HCT116 (cell line): ENCODE measurements at regions not wholly inside any gene's neighbourhood (a gene's known extent, or its start where the extent isn't known, plus 50 kb on each side); places are given as distances from the start of the nearest gene placed in this dataset.

Experiments used
- ATAC-seq: fragments of 200-7000 bp; cut with Tn5 transposase; 2 replicates; pipeline ENCODE4 v1.9.1; 2020; ENCODE audit warnings: mild to moderate bottlenecking, moderate library complexity
- BruUV-seq: library from RNA; stranded (reverse); fragments of 400-500 nt; replicated peaks from 2 replicates; lab custom pipeline; 2021; lab: Mats Ljungman, UMichigan
- CTCF ChIA-PET: fragments of 300-600 bp; sonication (Branson Sonifier 250); formaldehyde crosslinking; loops from one replicate; lab custom pipeline; 2021; ENCODE audit warnings: antibody characterized with exemption; lab: Charles Lee
- POLR2A ChIA-PET: fragments of 300-600, 350-600 bp; sonication (Branson Sonifier 250); formaldehyde crosslinking; loops from one replicate; lab custom pipeline; 2021; ENCODE audit warnings: antibody characterized with exemption; lab: Charles Lee
- RAD21 ChIA-PET, 2 experiments: fragments of 300-600 bp; sonication (Branson Sonifier 250); formaldehyde crosslinking; loops; one replicate each; lab custom pipeline; 2023; ENCODE audit warnings: low total read pairs in 2 of 2; ENCODE audit not compliant: uncharacterized antibody in 2 of 2, unreplicated experiment in 2 of 2, low non-redundant PET in 1 of 2; lab: Charles Lee
- DNase-seq: peaks from one replicate; pipeline ENCODE4 v3.0.0-alpha.2; 2010; ENCODE audit warnings: low read depth, low spot score
- H2AFZ ChIP-seq: fragments of 200-600 bp; shearing (Covaris generic), sonication (generic); 2 replicates; pipeline ENCODE4 v1.6.1; 2017; ENCODE audit warnings: low read depth, mixed run types, mixed read lengths, antibody characterized with exemption, low read length; ENCODE audit not compliant: poor library complexity, severe bottlenecking
- H3K27ac ChIP-seq: 2 replicates; pipeline ENCODE4 v1.5.1; 2012; ENCODE audit warnings: low read depth, low read length
- H3K27me3 ChIP-seq: fragments of 200-600 bp; sonication (generic); 2 replicates; pipeline ENCODE4 v1.6.1; 2016; ENCODE audit warnings: mixed run types, low read length, mixed read lengths; ENCODE audit not compliant: insufficient read depth
- H3K36me3 ChIP-seq, 2 experiments: fragments of 200-500 bp in 1 of 2; fragments of 200-600 bp in 1 of 2; sonication (Bioruptor generic) in 1 of 2; sonication (generic) in 1 of 2; 2 replicates each; pipeline versions ENCODE4 v1.5.1 to v1.6.1; 2014 to 2016; ENCODE audit warnings: low read length in 2 of 2, inconsistent platforms in 1 of 2, mixed read lengths in 1 of 2, mixed run types in 1 of 2; ENCODE audit not compliant: insufficient read depth in 2 of 2, control insufficient read depth in 1 of 2
- H3K4me1 ChIP-seq, 2 experiments: fragments of 200-600 bp in 1 of 2; sonication (generic) in 1 of 2; 2 replicates each; pipeline versions ENCODE4 v1.5.1 to v1.6.1; 2012 to 2017; ENCODE audit warnings: low read length in 2 of 2, inconsistent platforms in 1 of 2, mild to moderate bottlenecking in 1 of 2, mixed read lengths in 1 of 2, mixed run types in 1 of 2, moderate library complexity in 1 of 2; ENCODE audit not compliant: insufficient read depth in 2 of 2, control insufficient read depth in 1 of 2
- H3K4me2 ChIP-seq: fragments of 200-600 bp; sonication (generic); 2 replicates; pipeline ENCODE4 v1.6.1; 2017; ENCODE audit warnings: mixed run types, low read length, mixed read lengths
- H3K4me3 ChIP-seq, 2 experiments: fragments of 200-600 bp in 1 of 2; sonication (generic) in 1 of 2; replicated peaks in 1 of 2; 2 replicates each; pipeline ENCODE4 v1.5.1; 2011 to 2016; ENCODE audit warnings: low read length in 2 of 2, control low read depth in 1 of 2, low read depth in 1 of 2, mild to moderate bottlenecking in 1 of 2, mixed read lengths in 1 of 2, mixed run types in 1 of 2
- H3K79me2 ChIP-seq: fragments of 200-600 bp; sonication (generic); 2 replicates; pipeline ENCODE4 v1.6.1; 2017; ENCODE audit warnings: mild to moderate bottlenecking, mixed run types, low read length, moderate library complexity, mixed read lengths; ENCODE audit not compliant: insufficient read depth
- H3K9ac ChIP-seq: fragments of 200-600 bp; sonication (generic); 2 replicates; pipeline ENCODE4 v1.6.1; 2016; ENCODE audit warnings: low read length, mixed read lengths
- H3K9me2 ChIP-seq: fragments of 200-600 bp; sonication (generic), shearing (Covaris generic); 2 replicates; pipeline ENCODE4 v1.6.1; 2017; ENCODE audit warnings: mixed run types, mild to moderate bottlenecking, moderate library complexity; ENCODE audit not compliant: insufficient read depth
- H3K9me3 ChIP-seq, 2 experiments: fragments of 200-500 bp in 1 of 2; fragments of 200-600 bp in 1 of 2; sonication (Bioruptor generic) in 1 of 2; sonication (generic) in 1 of 2; 2 replicates each; pipeline ENCODE4 v1.6.1; 2014 to 2017; ENCODE audit warnings: low read length in 2 of 2, mixed read lengths in 2 of 2, inconsistent platforms in 1 of 2, low read depth in 1 of 2, mild to moderate bottlenecking in 1 of 2, mixed run types in 1 of 2, moderate library complexity in 1 of 2; ENCODE audit not compliant: control insufficient read depth in 1 of 2, insufficient read depth in 1 of 2
- H4K20me1 ChIP-seq: fragments of 200-600 bp; sonication (generic), shearing (Covaris generic); 2 replicates; pipeline ENCODE4 v1.6.1; 2017; ENCODE audit warnings: mixed run types, mild to moderate bottlenecking, moderate library complexity; ENCODE audit not compliant: insufficient read depth
- ATF3 ChIP-seq: IDR thresholded peaks from 2 replicates; pipeline ENCODE4 v1.6.1; 2012
- CBX3 ChIP-seq: IDR thresholded peaks from 2 replicates; pipeline ENCODE4 v1.6.1; 2012; ENCODE audit warnings: low read depth
- CEBPB ChIP-seq: IDR thresholded peaks from 2 replicates; pipeline ENCODE4 v1.6.1; 2012; ENCODE audit warnings: low read depth
- ELF1 ChIP-seq: IDR thresholded peaks from 2 replicates; pipeline ENCODE4 v1.6.1; 2012; ENCODE audit warnings: low read depth, borderline replicate concordance
- EZH2 ChIP-seq: fragments of 200-600 bp; sonication (generic); IDR thresholded peaks from 2 replicates; pipeline ENCODE4 v1.6.1; 2017; ENCODE audit warnings: antibody characterized with exemption, mixed run types
- EZH2phosphoT487 ChIP-seq: fragments of 200-600 bp; IDR thresholded peaks from 2 replicates; pipeline ENCODE4 v1.6.1; 2018; ENCODE audit warnings: antibody characterized with exemption, borderline replicate concordance
- JUND ChIP-seq: IDR thresholded peaks from 2 replicates; pipeline ENCODE4 v1.6.1; 2012
- POLR2A ChIP-seq: IDR thresholded peaks from 2 replicates; pipeline ENCODE4 v1.7.0; 2011; ENCODE audit warnings: borderline replicate concordance; ENCODE audit not compliant: insufficient read depth, insufficient read length; ENCODE audit errors: extremely low read depth
- POLR2AphosphoS5 ChIP-seq: IDR thresholded peaks from 2 replicates; pipeline ENCODE4 v1.6.1; 2011; ENCODE audit warnings: mild to moderate bottlenecking, low read depth, low read length, moderate library complexity
- RAD21 ChIP-seq: IDR thresholded peaks from 2 replicates; pipeline ENCODE4 v1.6.1; 2012; ENCODE audit warnings: low read depth, mild to moderate bottlenecking
- REST ChIP-seq: IDR thresholded peaks from 2 replicates; pipeline ENCODE4 v1.6.1; 2012; ENCODE audit warnings: low read depth
- SIN3A ChIP-seq: IDR thresholded peaks from 2 replicates; pipeline ENCODE4 v1.6.1; 2012; ENCODE audit warnings: low read depth
- SP1 ChIP-seq: IDR thresholded peaks from 2 replicates; pipeline ENCODE4 v1.6.1; 2012; ENCODE audit warnings: low read depth
- intact Hi-C: fragments of 100-400 bp; cut with micrococcal nuclease; formaldehyde crosslinking; loops from 2 replicates; pipeline ENCODE4 v1.10.0; 2022
- TF ChIP-seq, protein P1 (sequence below), 3 experiments: fragments of 200-600 bp in 1 of 3; sonication (generic) in 1 of 3; IDR thresholded peaks in 2 of 3; conservative IDR thresholded peaks in 1 of 3; 2 replicates each; pipeline ENCODE4 v1.5.1; 2012 to 2017; ENCODE audit warnings: low read depth in 2 of 3, low read length in 2 of 3, antibody characterized with exemption in 1 of 3, borderline replicate concordance in 1 of 3, control low read depth in 1 of 3, mild to moderate bottlenecking in 1 of 3, mixed read lengths in 1 of 3, mixed run types in 1 of 3, moderate library complexity in 1 of 3; ENCODE audit not compliant: insufficient read depth in 1 of 3

DNA sequence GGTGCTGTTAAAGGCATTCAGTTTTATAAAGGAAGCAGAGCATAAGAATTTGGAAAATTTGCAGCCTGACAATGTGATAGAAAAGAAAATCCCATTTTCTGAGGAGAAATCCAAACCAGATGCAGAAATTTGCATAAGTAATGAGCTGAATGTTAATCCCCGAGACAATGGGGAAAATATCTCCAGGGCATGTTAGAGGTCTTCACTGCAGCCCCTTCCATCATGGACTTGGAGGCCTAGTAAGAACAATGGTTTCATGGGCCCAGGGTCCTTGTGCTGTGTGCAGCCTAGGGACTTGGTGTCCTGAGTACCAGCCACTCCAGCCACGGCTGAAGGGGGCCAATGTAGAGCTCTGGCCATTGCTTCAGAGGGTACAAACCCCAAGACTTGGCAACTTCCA is 542.7 kb upstream of the NR3C2 start:
- ChIA-PET RAD21 (no interaction called here), POLR2A (no interaction called here), CTCF (no interaction called here)
- DNase-seq (no peak), ATAC-seq (no peak)
- H3K27me3 ChIP-seq = no peaks in the 10 kb centered on the region
- TF ChIP-seq SIN3A = no peak
- TF ChIP-seq CEBPB = no peak
- no peak for TF ChIP-seq ELF1
- no peak for TF ChIP-seq POLR2A
- no peak for TF ChIP-seq JUND
- TF ChIP-seq EZH2 = no peak
- TF ChIP-seq SP1 = no peak
- no peak for TF ChIP-seq RAD21
- no peak for TF ChIP-seq EZH2phosphoT487
- TF ChIP-seq CBX3 = no peak
- no peak for TF ChIP-seq ATF3
- H3K36me3 ChIP-seq = no peaks in the 10 kb centered on the region
- no peaks in the 10 kb centered on the region for H3K79me2 ChIP-seq
- H4K20me1 ChIP-seq = no peaks in the 10 kb centered on the region
- H3K9me2 ChIP-seq = no peaks in the 10 kb centered on the region
- H3K4me1 ChIP-seq = peaks cover 0 to 13% of the 10 kb centered on the region in 2 experiments; a peak in 2 of 4 replicates
- no peak overlapping the region for H3K27ac ChIP-seq
- intact Hi-C loops = no loop called here
- no peak overlapping the region for H3K4me3 ChIP-seq
- H3K9me3 ChIP-seq = no peaks in the 10 kb centered on the region
- H3K4me2 ChIP-seq = no peak overlapping the region
- no peak overlapping the region for H2AFZ ChIP-seq
- BruUV-seq = no TSS peak
- no peak overlapping the region for H3K9ac ChIP-seq

DNA sequence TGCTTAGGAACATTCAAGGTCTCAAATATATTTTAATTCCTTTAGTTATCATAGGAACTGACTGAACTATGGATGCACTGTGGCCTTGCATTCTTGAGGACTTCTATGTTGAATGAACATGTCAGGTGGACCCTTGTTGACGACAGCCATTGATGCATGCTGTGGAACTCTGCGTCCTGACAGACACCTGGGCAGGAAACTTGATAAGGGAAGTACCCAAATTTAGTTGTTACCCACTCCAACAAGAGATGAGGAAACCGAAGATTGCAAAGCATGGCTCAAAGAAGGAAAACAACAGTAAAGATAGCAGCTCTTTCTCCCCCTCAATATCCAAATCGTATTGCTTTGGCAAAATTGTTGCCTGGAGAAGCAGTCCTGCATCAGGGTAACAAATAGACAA is 540.0 kb upstream of the NR3C2 start:
- no peak overlapping the region for H2AFZ ChIP-seq
- H3K79me2 ChIP-seq = no peaks in the 10 kb centered on the region
- H3K9ac ChIP-seq = no peak overlapping the region
- CTCF ChIA-PET = no interaction called here
- TF ChIP-seq, protein P1, sequence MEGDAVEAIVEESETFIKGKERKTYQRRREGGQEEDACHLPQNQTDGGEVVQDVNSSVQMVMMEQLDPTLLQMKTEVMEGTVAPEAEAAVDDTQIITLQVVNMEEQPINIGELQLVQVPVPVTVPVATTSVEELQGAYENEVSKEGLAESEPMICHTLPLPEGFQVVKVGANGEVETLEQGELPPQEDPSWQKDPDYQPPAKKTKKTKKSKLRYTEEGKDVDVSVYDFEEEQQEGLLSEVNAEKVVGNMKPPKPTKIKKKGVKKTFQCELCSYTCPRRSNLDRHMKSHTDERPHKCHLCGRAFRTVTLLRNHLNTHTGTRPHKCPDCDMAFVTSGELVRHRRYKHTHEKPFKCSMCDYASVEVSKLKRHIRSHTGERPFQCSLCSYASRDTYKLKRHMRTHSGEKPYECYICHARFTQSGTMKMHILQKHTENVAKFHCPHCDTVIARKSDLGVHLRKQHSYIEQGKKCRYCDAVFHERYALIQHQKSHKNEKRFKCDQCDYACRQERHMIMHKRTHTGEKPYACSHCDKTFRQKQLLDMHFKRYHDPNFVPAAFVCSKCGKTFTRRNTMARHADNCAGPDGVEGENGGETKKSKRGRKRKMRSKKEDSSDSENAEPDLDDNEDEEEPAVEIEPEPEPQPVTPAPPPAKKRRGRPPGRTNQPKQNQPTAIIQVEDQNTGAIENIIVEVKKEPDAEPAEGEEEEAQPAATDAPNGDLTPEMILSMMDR (IDR thresholded peaks at IDR 0.05 in 2 of 3, conservative IDR thresholded peaks at IDR 0.05 in 1 of 3; ENCODE audit: borderline replicate concordance in 1 of 3, insufficient read depth in 1 of 3, low read depth in 2 of 3, low read length in 2 of 3) = no peak
- no peak for TF ChIP-seq REST
- no peak for TF ChIP-seq POLR2AphosphoS5
- H3K4me3 ChIP-seq = no peak overlapping the region
- DNase-seq = no peak
- POLR2A ChIA-PET = no interaction called here
- peaks cover 0 to 8% of the 10 kb centered on the region in 2 experiments; a peak in 2 of 4 replicates for H3K4me1 ChIP-seq
- H3K4me2 ChIP-seq = no peak overlapping the region
- no peaks in the 10 kb centered on the region for H3K9me3 ChIP-seq
- H3K27me3 ChIP-seq = no peaks in the 10 kb centered on the region
- H3K27ac ChIP-seq = no peak overlapping the region
- H3K36me3 ChIP-seq = no peaks in the 10 kb centered on the region
- ATAC-seq = no peak
- BruUV-seq = no TSS peak
- H3K9me2 ChIP-seq = no peaks in the 10 kb centered on the region
- H4K20me1 ChIP-seq = no peaks in the 10 kb centered on the region
- RAD21 ChIA-PET = no interaction called here
- intact Hi-C loops = no loop called here
